Activated CD8-positive, alpha-beta memory T cell treated with anti-CD3 and anti-CD28 coated beads for 48 hours (primary cell): ENCODE measurements at regions not wholly inside any gene's neighbourhood (a gene's known extent, or its start where the extent isn't known, plus 50 kb on each side); places are given as distances from the start of the nearest gene placed in this dataset.
"Not testable (repeated sequence)": the region's sequence is repeated elsewhere in the genome, so short reads cannot be mapped to it uniquely, and the experiment has no call there.

Experiments
- DNase-seq, 3 experiments: peaks; one replicate each; pipeline ENCODE4 v3.0.0-alpha.2; 2020; ENCODE audit warnings: low read depth in 2 of 3, low spot score in 2 of 3

- no peak for DNase-seq
Observed at GRCh38 chr2:217353591-217353990, 493.7 kb upstream of the TNP1 start.

- DNase-seq = no peak
Observed at GRCh38 chr2:217351378-217351777, 491.5 kb upstream of the TNP1 start.

- no peak for DNase-seq
Observed at GRCh38 chr2:217349251-217349650, 489.4 kb upstream of the TNP1 start.

- not testable (repeated sequence) for DNase-seq
Observed at GRCh38 chr2:217347630-217348029, 487.8 kb upstream of the TNP1 start.

GRCh38 chr2:217346043-217346442 is 486.2 kb upstream of the TNP1 start:
- DNase-seq = not testable (repeated sequence)

GRCh38 chr2:217340899-217341298 is 481.0 kb upstream of the TNP1 start:
- no peak for DNase-seq

GRCh38 chr2:217340176-217340575 is 480.3 kb upstream of the TNP1 start:
- no peak for DNase-seq

- no peak for DNase-seq
Observed at GRCh38 chr2:217339753-217340152, 479.9 kb upstream of the TNP1 start.

- DNase-seq = no peak
Observed at GRCh38 chr2:217338306-217338916, 478.5 kb upstream of the TNP1 start.

- no peak for DNase-seq
Observed at GRCh38 chr2:217337771-217338170, 477.9 kb upstream of the TNP1 start.

GRCh38 chr2:217336694-217337093 is 476.8 kb upstream of the TNP1 start:
- no peak for DNase-seq

- no peak for DNase-seq
Observed at GRCh38 chr2:217335341-217335966, 475.6 kb upstream of the TNP1 start.

GRCh38 chr2:217334561-217334960 is 474.7 kb upstream of the TNP1 start:
- no peak for DNase-seq

- no peak for DNase-seq
Observed at GRCh38 chr2:217332866-217333265, 473.0 kb upstream of the TNP1 start.

- no peak for DNase-seq
Observed at GRCh38 chr2:217332417-217332791, 472.5 kb upstream of the TNP1 start.

- no peak for DNase-seq
Observed at GRCh38 chr2:217331523-217332416, 471.9 kb upstream of the TNP1 start.

- DNase-seq = no peak
Observed at GRCh38 chr2:217330647-217331046, 470.8 kb upstream of the TNP1 start.

GRCh38 chr2:217329023-217329431 is 469.2 kb upstream of the TNP1 start:
- no peak for DNase-seq

- DNase-seq = no peak
Observed at GRCh38 chr2:217328622-217328978, 468.7 kb upstream of the TNP1 start.

- DNase-seq = no peak
Observed at GRCh38 chr2:217327953-217328621, 468.2 kb upstream of the TNP1 start.

- no peak for DNase-seq
Observed at GRCh38 chr2:217326238-217327022, 466.6 kb upstream of the TNP1 start.
